HG03064 (cell line): ENCODE measurements at regions not wholly inside any gene's neighbourhood (a gene's known extent, or its start where the extent isn't known, plus 50 kb on each side); places are given as distances from the start of the nearest gene placed in this dataset.

Experiments used
- ATAC-seq: cut with Tn5 transposase; IDR thresholded peaks from one replicate; pipeline ENCODE4 v1.9.1; 2021; ENCODE audit warnings: low read depth; ENCODE audit not compliant: unreplicated experiment

- ATAC-seq = no peak
Measured at GRCh38 chr1:38134294-38134755, 87.7 kb upstream of the POU3F1 start.

DNA sequence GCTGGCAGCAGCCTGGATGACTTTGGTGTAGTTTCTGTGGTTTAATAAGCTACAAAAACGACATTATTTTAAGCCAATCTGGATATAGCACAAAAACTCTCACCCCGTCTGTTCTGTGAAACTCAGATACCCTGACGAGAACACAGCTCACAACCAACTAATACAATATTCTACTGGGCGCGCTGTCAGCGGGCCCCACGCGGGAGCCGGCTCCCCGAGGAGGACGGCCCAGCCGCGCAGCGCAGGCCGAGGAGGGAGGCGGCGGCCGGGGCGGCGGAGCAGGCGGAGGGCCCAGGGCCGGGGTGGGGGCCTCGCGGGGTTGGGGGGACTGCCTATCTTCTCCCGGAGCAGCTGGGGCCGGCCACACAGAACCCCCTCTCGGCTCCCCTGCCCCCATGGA is 87.2 kb upstream of the POU3F1 start:
- ATAC-seq = no peak

DNA sequence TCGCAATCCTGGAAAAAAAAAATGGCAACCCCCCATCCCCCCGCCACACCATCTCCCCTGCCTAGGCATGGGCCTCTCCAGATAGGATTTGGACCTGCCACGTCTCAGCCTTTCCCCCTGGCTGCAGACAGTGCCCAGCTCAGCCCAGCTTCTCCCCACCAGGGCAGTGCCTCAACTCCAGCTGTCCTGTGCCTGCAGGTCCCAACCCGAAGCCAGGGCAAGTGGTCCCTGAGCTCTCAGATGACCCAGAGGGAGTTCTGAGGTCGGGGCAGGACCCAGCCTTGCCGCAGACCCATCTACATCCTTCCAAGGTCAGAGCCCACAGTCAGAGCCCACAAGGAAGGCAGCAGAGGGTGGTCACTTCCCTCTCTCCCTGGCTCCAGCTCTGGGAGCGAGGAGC is 86.7 kb upstream of the POU3F1 start:
- ATAC-seq = no peak

DNA sequence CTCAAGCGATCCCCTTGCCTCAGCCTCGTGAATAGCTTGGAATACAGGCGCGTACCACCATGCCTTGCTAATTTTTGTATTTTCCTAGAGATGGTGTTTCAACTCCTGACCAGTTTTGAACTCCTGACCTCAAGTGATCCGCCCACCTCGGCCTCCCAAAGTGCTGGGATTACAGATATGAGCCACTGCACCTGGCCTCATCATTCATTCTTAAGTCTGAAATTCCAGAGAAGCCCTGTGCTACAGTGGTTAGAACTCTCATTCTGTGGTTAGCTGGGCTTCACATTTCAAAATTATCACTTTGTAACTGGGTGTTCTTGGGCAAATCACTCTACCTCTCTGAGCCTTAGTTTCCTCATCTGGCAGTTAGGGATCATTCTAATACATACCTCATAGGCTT is 86.1 kb upstream of the POU3F1 start:
- no peak for ATAC-seq

GRCh38 chr1:38131024-38131585 is 84.5 kb upstream of the POU3F1 start:
- ATAC-seq = no peak

DNA sequence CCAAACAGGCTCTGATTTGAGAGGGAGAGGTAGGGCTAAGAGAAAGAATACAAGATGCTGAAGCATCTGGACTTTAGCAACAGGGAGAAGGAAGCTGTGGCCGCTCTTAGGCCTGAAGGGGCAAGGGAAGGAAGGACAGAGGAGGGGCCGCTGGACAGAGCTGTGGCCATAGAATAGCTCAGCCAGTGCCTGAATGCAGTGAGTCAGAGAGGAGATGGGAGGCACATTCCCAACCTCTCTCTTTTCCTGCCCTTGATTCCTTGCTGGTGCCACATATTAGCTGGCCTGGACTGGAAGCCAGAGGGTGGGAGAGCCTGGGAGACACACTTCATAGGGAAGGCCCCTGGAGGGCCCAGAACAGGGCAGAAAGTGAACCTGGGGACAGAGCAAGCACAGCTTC is 83.4 kb upstream of the POU3F1 start:
- ATAC-seq = no peak

DNA sequence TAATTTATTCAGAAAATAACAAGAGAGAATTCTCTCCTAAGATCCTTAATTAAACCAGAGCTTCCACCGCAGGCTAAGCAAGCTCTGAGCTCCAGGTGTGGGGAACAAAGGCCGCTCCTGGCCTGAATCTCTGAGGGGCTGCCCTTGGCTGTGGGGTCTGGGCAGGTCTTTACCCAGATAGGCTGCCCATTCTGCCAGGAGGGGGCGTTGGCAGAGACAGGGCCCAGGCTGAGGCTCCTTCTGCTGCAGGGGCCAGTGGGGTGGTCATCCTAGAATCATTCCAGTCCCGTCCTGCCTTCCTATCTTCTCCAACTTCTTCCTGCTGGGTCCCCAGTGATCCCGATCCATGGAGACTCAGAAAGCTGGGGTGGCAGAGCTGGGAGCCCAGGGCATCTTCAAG is 82.9 kb upstream of the POU3F1 start:
- no peak for ATAC-seq

DNA sequence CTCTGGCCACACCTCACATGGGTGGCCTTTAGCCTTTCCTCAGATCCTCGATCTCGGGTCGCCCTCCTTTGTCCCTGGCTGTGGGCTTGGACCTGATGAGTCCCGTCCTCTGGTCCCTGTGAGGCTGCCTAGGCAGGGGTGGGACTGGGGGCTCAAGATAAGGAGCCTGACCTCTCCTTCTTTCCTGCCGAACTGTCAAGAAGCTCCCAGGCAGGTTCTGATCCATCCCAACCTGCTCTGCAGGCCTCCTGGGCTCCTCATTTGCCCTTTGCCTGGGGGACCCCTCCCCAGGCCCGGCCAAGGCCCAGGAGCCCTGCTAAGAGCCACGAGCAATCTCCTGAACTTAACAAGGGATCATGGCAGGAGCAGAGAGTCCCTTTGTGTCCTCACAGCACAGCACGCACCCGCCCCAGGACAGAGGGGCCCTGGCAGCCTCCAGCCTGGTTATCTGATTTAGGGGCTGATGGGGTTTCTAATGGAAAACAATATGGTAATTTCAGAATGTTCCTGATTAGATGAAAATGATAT is 82.4 kb upstream of the POU3F1 start:
- no peak for ATAC-seq

DNA sequence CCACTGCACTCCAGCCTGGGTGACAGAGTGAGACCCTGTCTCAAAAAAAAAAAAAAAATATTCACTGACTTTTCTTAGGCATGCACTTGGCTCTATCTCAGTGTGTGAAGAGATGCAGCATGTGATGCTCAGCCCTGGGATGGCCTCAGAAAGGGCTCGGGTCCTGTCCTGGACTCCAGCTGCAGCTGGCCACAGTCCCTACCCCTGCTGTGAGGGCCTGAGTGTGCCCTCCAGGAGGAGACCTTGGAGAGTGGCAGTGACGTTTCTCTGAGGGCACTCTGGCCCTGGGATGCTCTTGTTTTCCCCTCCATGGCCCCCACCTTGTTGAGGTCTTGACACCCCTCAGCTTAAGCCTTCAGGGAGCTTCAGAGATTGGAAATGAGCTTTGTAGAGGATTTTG is 81.9 kb upstream of the POU3F1 start:
- no peak for ATAC-seq

- no peak for ATAC-seq
Measured at GRCh38 chr1:38127428-38127827, 80.8 kb upstream of the POU3F1 start.

DNA sequence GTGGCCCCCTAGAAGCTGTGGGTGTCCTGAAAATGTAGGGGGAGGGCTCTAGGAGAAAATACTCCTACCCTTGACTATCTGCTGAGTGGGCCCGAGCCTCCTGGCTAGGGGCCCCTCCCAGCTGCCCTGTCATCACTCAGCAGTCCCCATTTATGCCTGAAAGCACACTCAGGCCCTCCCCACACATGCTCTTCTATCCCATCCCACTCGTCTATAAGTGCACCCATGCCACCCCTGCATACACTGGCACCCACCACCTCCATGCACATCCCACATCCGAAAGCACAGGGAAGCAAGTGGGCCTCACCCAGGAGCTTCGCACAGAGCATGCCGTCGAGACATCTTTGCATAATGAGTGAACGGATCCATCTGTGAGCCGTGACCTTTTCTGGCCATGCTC is 80.4 kb upstream of the POU3F1 start:
- ATAC-seq = no peak

- ATAC-seq = no peak
Measured at GRCh38 chr1:38125837-38126520, 79.4 kb upstream of the POU3F1 start.

- no peak for ATAC-seq
Measured at GRCh38 chr1:38125016-38125415, 78.4 kb upstream of the POU3F1 start.

DNA sequence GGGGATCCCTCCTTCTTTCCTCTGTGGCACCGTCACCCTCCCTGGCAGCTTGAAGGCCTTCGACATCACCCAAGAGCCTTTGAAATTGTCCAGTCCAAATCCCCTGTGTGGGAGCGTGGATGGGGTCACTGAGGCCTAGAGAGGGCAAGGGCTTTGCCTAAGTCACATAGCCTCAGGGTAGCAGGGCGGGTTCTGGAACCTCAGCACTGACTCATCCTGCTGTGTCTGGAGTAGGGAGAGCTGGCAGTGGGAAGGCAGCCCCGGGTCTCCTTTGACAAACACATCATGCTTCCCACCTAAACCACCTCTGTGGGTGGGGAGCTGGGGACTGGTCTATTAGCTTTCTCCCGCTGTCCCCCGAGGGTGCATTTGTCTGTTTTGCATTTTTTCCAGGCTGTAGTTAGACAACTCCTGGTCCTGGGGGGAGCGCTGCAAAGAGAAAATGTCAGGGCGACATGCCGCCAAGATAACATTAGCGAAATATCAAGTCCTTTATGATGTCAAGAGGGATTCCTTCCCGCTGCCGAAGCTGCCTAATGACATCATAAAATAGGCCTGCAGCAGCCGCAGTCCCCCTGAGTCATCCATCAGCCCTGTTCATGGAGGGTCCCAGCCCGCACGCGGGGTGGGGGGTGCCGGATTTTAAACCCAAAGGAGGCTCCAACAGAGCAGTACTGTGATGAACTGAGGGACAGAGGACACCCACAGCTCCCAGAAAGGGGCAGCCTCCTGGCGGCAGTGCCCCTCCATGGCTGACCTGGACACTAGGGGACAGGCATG is 77.0 kb upstream of the POU3F1 start:
- no peak for ATAC-seq

DNA sequence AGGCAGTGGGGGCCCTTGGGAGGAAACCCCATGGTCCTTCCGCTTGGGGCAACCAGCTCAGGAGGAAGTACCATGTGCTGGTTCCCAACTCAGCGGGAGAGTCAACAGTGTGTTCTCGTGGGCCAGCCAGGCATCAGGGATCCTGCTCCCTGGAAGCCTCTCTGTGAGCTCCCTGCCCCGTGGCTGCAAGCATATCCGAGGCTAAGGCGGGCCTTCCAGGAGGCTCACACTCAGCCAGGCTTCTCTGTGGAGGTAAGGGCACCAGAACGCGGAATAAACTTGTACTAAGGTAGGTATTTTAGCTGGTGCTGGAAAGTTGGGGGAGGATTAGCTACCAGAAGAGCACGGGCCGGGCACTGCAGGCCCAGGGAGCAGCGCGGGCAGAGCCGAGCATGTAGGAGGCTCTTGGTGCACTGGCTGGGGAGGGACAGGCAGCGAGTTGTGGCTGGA is 74.7 kb upstream of the POU3F1 start:
- ATAC-seq = no peak

- no peak for ATAC-seq
Measured at GRCh38 chr1:38120552-38121230, 74.1 kb upstream of the POU3F1 start.

DNA sequence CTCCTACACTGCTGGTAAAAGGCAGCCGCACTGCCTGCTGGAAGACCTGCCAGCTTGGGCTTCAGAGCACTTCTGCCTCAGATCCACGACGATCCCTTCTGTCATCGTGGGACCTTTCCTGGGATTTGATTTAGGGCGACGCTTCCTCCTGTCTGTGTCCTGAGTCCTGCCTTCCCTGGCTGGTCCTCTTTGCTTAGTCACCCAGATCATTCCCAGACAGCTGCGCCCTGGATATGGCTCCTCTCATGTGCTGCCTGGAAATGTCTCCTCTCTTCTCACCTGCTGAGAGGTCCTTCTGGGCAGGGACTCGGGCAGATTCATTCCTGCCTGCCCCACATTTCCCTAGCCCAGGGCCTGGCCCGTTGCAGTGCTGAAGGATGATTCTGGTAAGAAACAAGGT is 72.4 kb upstream of the POU3F1 start:
- no peak for ATAC-seq

DNA sequence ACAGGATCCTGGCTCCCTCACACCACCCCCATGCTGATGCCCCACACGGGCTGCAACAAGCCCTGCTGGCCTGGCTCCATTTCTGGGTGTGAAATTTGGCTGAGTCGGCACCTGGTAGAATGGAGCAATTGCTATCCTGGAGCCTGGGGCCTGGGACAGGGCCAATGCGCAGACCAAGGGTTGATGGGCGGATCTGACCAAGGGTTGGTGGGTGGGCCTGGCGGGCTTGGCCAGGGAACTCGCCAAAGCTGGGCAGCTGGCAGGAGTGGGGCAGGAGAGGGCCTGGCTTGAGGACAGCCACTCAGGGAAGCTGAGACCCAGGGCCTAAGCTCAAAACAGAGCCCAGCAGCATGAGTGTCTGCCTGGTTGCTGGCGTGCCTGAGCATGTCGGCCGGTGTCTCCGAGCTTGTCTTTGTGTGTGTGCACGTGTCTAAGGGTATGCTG is 70.9 kb upstream of the POU3F1 start:
- ATAC-seq = no peak

- no peak for ATAC-seq
Measured at GRCh38 chr1:38115682-38116202, 69.1 kb upstream of the POU3F1 start.

- ATAC-seq = no peak
Measured at GRCh38 chr1:38115226-38115625, 68.6 kb upstream of the POU3F1 start.
